ENCODE measurements at regions not wholly inside any gene's neighbourhood (a gene's known extent, or its start where the extent isn't known, plus 50 kb on each side); places are given as distances from the start of the nearest gene placed in this dataset.

DNA sequence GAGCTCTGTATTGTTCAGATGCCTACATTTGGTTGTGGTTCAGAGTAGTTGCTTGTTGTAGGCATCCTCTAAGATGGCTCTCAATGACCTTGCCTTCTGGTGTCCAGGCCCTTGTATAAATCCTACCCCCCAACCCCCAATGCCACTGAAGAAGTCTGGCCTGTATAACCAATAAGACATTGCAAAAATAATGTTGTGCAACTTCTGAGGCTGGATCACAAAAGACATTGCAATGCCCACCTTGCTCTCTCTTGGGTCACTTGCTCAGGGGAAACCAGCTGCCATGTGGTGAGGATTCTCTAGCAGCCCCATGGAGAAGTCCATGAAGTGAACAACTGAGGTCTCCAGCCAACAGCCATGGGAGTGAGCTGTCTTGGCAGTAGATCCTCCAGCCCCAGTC is 234.0 kb upstream of the TBX3 start:
- Mint-ChIP-seq H3K27me3 (no peaks in the 10 kb centered on the region), H3K4me1 (ENCODE audit: low read depth) (no peaks in the 10 kb centered on the region), H3K27ac (no peak overlapping the region), H3K36me3 (ENCODE audit: low read depth) (no peaks in the 10 kb centered on the region), H3K4me3 (no peak overlapping the region), H3K9me3 (peaks cover 7% of the 10 kb centered on the region)
- intact Hi-C loops (cut with micrococcal nuclease) = no loop called here
- ChIA-PET CTCF (no interaction called here), POLR2A (no interaction called here)
- ATAC-seq = no peak
- DNase-seq = no peak
- TF ChIP-seq, protein P1, sequence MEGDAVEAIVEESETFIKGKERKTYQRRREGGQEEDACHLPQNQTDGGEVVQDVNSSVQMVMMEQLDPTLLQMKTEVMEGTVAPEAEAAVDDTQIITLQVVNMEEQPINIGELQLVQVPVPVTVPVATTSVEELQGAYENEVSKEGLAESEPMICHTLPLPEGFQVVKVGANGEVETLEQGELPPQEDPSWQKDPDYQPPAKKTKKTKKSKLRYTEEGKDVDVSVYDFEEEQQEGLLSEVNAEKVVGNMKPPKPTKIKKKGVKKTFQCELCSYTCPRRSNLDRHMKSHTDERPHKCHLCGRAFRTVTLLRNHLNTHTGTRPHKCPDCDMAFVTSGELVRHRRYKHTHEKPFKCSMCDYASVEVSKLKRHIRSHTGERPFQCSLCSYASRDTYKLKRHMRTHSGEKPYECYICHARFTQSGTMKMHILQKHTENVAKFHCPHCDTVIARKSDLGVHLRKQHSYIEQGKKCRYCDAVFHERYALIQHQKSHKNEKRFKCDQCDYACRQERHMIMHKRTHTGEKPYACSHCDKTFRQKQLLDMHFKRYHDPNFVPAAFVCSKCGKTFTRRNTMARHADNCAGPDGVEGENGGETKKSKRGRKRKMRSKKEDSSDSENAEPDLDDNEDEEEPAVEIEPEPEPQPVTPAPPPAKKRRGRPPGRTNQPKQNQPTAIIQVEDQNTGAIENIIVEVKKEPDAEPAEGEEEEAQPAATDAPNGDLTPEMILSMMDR (IDR thresholded peaks at IDR 0.05) = no peak

DNA sequence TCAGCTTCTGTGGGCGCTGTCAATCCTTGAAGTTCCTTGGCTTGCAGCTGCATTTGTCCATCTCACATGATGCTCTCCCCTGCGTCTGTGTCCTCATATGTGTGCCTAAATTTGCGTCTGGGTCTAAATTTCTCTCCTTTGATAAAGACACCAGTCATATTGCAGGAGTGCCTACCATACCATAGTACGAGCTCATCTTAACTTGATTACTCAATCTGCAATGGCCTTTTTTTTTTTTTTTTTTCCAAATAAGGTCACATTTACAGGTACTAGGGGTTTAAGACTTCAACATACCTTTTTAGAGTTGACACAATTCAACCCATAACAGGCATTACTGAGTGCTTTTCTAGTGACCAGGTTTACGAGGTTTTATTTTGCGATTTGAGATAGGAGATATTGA is 233.3 kb upstream of the TBX3 start:
- Mint-ChIP-seq H3K4me3 (no peak overlapping the region), H3K27me3 (no peaks in the 10 kb centered on the region), H3K27ac (no peak overlapping the region), H3K9me3 (peaks cover 7% of the 10 kb centered on the region), H3K36me3 (ENCODE audit: low read depth) (no peaks in the 10 kb centered on the region), H3K4me1 (ENCODE audit: low read depth) (no peaks in the 10 kb centered on the region)
- ATAC-seq (no peak), DNase-seq (no peak)
- CTCF ChIA-PET = no interaction called here
- POLR2A ChIA-PET = no interaction called here
- TF ChIP-seq, protein P1 (IDR thresholded peaks at IDR 0.05) = no peak
- intact Hi-C loops (cut with micrococcal nuclease) = no loop called here

DNA sequence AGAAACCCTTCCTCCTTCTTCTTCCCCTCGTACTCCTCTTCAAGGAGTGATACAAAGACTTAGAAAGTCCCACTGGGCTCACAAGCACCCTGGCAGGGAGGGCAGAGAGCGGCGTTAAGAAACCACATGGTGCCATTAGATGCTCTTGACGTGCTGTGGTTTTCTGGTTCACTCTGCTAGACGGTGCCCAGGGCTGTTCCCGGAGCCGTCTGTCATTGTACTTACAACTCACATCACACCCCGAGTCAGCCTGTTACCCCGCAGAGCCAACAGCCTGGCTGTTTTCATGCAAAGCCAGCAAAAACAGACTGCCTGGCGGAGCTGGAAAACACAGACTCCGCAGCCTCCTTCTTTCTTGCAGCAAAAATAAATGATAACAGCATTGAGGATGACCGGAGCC is 232.6 kb upstream of the TBX3 start:
- ATAC-seq (no peak), DNase-seq (no peak)
- no peak overlapping the region for H3K4me3 Mint-ChIP-seq
- H3K36me3 Mint-ChIP-seq (ENCODE audit: low read depth) = no peaks in the 10 kb centered on the region
- POLR2A ChIA-PET = no interaction called here
- no peaks in the 10 kb centered on the region for H3K4me1 Mint-ChIP-seq (ENCODE audit: low read depth)
- TF ChIP-seq, protein P1 (IDR thresholded peaks at IDR 0.05) = no peak
- CTCF ChIA-PET = no interaction called here
- intact Hi-C loops (cut with micrococcal nuclease) = no loop called here
- no peaks in the 10 kb centered on the region for H3K27me3 Mint-ChIP-seq
- H3K27ac Mint-ChIP-seq = no peak overlapping the region
- peaks cover 7% of the 10 kb centered on the region for H3K9me3 Mint-ChIP-seq

DNA sequence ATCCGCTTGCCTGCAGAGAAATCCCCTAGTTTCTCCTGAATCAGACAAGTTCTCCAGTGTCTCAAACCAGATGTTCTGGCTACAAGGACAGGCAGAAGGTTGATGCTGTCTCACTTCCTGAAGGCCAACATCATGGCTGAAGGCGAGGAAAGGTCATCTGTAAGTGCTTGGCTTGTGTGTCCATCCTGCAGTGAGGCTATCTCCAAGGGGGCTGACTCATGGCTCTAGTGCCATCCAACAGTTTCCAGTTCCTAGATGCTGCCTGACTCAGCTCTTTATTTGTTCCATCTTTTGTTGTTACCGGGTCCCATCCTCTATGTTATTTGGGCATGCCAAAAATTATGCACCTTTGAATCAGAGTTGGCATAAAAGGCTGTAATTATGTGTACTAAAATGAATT is 232.1 kb upstream of the TBX3 start:
- DNase-seq (no peak), ATAC-seq (no peak)
- Mint-ChIP-seq H3K27me3 (no peaks in the 10 kb centered on the region), H3K4me1 (ENCODE audit: low read depth) (no peaks in the 10 kb centered on the region), H3K4me3 (no peak overlapping the region), H3K9me3 (peaks cover 7% of the 10 kb centered on the region), H3K27ac (no peak overlapping the region), H3K36me3 (ENCODE audit: low read depth) (no peaks in the 10 kb centered on the region)
- TF ChIP-seq, protein P1 (IDR thresholded peaks at IDR 0.05) = no peak
- intact Hi-C loops (cut with micrococcal nuclease) = no loop called here
- POLR2A ChIA-PET = no interaction called here
- CTCF ChIA-PET = no interaction called here

DNA sequence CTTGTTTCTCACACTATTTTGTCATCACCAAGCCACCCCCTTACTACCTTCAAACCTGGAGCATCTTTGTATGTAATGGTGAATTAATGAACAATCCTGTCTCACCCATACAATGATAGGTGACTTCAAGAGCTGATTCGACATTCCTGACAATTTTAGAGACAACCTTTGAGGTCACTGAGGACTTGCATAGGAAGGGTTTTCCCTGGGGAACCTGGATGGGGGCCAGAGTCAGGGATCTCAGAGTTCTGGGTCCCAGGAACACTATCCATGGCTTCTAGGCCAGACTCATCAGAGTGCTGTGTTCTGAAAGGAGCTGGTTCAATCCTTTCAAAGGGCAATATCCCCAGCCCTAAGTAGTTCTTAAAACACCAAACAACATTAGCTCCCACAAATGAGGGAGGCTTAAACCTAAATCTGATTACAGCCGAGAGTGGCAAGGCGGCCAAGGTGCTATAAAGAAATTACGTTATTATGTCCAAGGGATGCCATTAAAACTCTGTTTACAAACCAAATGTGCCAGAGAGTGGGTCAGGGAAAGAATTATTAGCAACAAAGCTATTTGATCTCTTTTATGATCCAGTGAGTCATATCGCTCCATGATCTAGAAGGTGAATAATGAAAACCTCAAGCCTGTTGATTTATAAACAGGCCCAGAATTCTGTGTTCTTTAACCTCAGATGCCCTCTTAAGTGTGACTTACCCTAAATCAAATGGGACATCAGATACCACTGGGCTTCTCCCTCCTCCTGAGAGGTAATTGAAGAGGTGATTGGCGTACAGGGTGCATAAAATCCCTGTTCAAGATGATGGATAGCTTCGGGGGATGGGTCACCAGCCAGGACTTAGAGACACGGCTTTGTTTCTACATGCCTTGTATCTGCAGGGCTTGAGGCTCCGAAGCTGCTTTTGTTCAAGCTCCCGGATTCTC is 230.2 kb upstream of the TBX3 start:
- intact Hi-C loops (cut with micrococcal nuclease) = no loop called here
- H3K36me3 Mint-ChIP-seq (ENCODE audit: low read depth) = no peaks in the 10 kb centered on the region
- POLR2A ChIA-PET = no interaction called here
- H3K9me3 Mint-ChIP-seq = peaks cover 7% of the 10 kb centered on the region
- DNase-seq = no peak
- no peak overlapping the region for H3K27ac Mint-ChIP-seq
- CTCF ChIA-PET = no interaction called here
- H3K4me3 Mint-ChIP-seq = no peak overlapping the region
- ATAC-seq = no peak
- no peaks in the 10 kb centered on the region for H3K4me1 Mint-ChIP-seq (ENCODE audit: low read depth)
- no peaks in the 10 kb centered on the region for H3K27me3 Mint-ChIP-seq
- TF ChIP-seq, protein P1 (IDR thresholded peaks at IDR 0.05) = no peak

Measured in activated CD8-positive, alpha-beta T cell treated with anti-CD3 and anti-CD28 coated beads for 36 hours (primary cell).